ENCODE measurements at regions not wholly inside any gene's neighbourhood (a gene's known extent, or its start where the extent isn't known, plus 50 kb on each side); places are given as distances from the start of the nearest gene placed in this dataset.

DNA sequence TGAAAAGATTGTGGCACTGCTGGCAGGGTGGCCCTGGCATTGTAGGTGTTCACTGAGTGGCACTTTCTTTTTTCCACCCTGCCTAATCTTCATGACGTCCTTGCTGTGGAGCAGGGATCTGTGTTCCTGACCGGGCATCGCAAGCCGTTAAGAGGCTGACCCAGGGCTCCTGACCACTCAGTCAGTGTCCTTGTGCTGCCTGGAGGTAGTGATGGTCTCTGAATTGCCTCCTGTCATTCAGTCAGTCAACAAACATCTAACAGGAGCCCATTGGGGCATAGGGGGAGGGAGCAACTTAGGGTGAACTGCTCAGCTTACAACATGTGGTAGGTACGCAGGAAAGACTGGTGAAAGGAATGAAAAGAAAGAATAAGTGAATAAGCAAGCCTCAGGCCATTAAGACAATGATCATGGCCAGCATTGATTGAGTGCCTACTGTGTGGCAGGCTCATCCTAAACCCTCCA, 152.0 kb downstream of the CEBPB start:
- Histone ChIP-seq H3K4me3 (no peak overlapping the region), H3K27ac (no peak overlapping the region), H3K4me1 (peaks cover 0 to 8% (median 3%) of the 10 kb centered on the region in 4 donors), H3K36me3 (no peaks in the 10 kb centered on the region), H3K27me3 (no peaks in the 10 kb centered on the region), H3K9me3 (no peaks in the 10 kb centered on the region)
- intact Hi-C loops (cut with DNase I) = no loop called here
- 100% methylated on average over 1 of the region's 5 CpGs for WGBS (ENCODE audit: insufficient coverage, low coverage, low lambda C conversion rate, missing lambda C conversion rate)
- TF ChIP-seq POLR2A (IDR thresholded peaks at IDR 0.05) = no peak
- TF ChIP-seq CTCF (IDR thresholded peaks at IDR 0.05) = no peak
- ATAC-seq (no peak), DNase-seq (no peak)

DNA sequence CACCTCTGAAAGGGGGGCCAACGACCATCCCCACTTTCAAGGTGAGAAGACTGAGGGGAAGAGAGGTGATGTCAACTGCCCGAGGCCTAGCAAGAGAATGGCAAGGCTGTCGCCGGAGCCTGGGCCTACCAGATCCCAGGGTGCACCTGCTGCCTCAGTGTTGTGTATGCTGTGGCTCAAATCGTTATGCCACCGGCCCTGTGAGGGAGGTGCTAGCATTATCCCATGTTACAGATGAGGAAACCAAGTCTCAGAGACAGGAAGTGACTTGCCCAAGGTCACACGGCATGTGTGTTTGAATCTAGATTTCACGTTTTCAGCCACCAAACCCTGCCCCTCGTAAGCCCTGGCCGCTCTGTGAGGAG, 152.5 kb downstream of the CEBPB start:
- Histone ChIP-seq H3K36me3 (no peaks in the 10 kb centered on the region), H3K4me1 (peaks cover 0 to 8% (median 3%) of the 10 kb centered on the region in 4 donors), H3K27ac (no peak overlapping the region), H3K9me3 (no peaks in the 10 kb centered on the region), H3K27me3 (no peaks in the 10 kb centered on the region), H3K4me3 (no peak overlapping the region)
- 69% methylated on average over 5 of the region's 10 CpGs for WGBS (ENCODE audit: insufficient coverage, low coverage, low lambda C conversion rate, missing lambda C conversion rate)
- TF ChIP-seq CTCF (IDR thresholded peaks at IDR 0.05) (no peak), POLR2A (IDR thresholded peaks at IDR 0.05) (no peak)
- ATAC-seq = no peak
- intact Hi-C loops (cut with DNase I) = no loop called here
- DNase-seq = peak in 1 of 3 donors; percentile 43

DNA sequence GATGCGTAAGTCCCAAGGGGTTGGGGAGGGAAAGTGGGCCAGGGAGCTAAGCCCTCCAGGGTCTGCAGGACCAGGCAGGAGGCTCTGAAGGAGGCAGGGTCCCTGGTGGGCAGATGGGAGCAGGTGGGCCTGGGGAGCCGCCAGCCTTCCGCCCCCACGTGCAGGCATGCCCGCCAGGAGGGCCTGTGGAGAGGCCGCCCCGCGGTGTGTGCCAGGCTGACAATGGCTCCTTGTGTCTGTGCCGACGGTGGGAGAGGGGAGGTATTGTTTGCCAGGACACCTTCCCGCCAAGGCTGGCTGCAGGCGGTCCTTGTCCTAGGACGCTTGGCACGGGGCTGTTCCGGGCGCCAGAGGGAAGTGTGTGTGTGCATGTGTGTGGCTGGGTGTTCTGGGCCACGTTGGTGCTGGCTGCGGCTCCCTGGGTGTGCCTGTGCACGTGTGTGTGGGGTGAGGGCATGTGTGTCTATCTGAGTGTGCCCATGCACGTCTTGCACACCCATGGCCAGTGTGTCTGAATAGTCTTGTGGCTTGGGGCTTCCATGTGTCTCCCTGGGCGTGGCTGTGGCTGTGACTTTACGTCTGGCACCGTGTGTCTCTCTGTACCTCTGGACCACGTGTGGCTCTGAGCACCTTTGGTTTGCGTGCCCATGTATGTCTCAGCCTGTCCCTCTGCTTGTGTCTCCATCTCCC, 153.0 kb downstream of the CEBPB start:
- WGBS (ENCODE audit: insufficient coverage, low coverage, low lambda C conversion rate, missing lambda C conversion rate) = no CpG with 5 or more reads among the region's 25 CpGs
- peak in 1 of 4 donors; percentile 2 for ATAC-seq
- Histone ChIP-seq H3K9me3 (no peaks in the 10 kb centered on the region), H3K4me3 (no peak overlapping the region), H3K4me1 (peaks cover 0 to 8% (median 3%) of the 10 kb centered on the region in 4 donors), H3K27me3 (no peaks in the 10 kb centered on the region), H3K27ac (no peak overlapping the region), H3K36me3 (no peaks in the 10 kb centered on the region)
- TF ChIP-seq POLR2A (IDR thresholded peaks at IDR 0.05) = no peak
- no peak for TF ChIP-seq CTCF (IDR thresholded peaks at IDR 0.05)
- intact Hi-C loops (cut with DNase I) = no loop called here
- no peak for DNase-seq

- Histone ChIP-seq H3K27ac (no peak overlapping the region), H3K4me3 (no peak overlapping the region), H3K27me3 (no peaks in the 10 kb centered on the region), H3K9me3 (no peaks in the 10 kb centered on the region), H3K4me1 (peaks cover 0 to 8% (median 3%) of the 10 kb centered on the region in 4 donors), H3K36me3 (no peaks in the 10 kb centered on the region)
- TF ChIP-seq POLR2A (IDR thresholded peaks at IDR 0.05) (no peak), CTCF (IDR thresholded peaks at IDR 0.05) (peak in 2 of 4 donors; percentile 26 to 40)
- WGBS (ENCODE audit: insufficient coverage, low coverage, low lambda C conversion rate, missing lambda C conversion rate) = 73% methylated on average over 5 of the region's 11 CpGs
- intact Hi-C loops (cut with DNase I) = no loop called here
- ATAC-seq (peak in 2 of 4 donors; percentile 5 to 8), DNase-seq (no peak)
These were observed 153.8 kb downstream of the CEBPB start for GRCh38 chr20:50344232-50345071.

Measured in right lobe of liver (tissue), 6 donors.